Fibroblast of lung (primary cell): ENCODE measurements at regions not wholly inside any gene's neighbourhood (a gene's known extent, or its start where the extent isn't known, plus 50 kb on each side); places are given as distances from the start of the nearest gene placed in this dataset.

ENCODE experiments used
- CTCF ChIP-seq, 2 donors: IDR thresholded peaks in 1 of 2; conservative IDR thresholded peaks in 1 of 2; 1 replicate in 1 of 2; 2 replicates in 1 of 2; pipeline ENCODE4 v1.5.1; 2011 to 2012; ENCODE audit warnings: low read length in 2 of 2, control low read depth in 1 of 2, inconsistent platforms in 1 of 2, low read depth in 1 of 2, mild to moderate bottlenecking in 1 of 2
- EZH2 ChIP-seq: IDR thresholded peaks from 2 replicates; pipeline ENCODE4 v1.5.1; 2012; ENCODE audit warnings: low read length, control low read depth, mild to moderate bottlenecking; ENCODE audit errors: missing control alignments

DNA sequence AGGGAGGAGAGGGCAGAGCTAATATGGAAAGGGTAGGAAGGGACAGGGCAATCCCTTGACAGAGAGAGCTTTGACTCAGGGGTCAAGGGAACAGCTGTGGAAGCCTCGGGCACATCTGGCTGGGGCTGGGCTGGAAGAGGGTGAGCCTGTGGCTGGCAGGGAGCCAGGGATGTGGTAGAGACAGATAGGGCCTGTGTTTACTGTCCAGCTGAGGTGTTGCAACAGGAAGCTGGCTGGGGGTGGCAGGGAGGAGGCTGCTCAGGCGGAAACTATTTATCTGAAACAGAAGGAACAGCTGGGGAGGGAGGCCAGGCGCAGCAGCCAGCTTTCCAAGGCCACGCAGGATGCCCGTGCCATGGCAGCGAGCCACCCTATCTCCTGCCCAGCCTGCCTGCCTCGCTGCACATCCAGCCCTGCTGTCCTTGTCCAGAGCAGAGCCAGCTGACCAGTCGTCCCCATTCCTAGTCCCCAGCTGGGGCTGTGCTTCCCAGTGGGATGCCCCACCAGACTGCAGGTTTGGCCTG, 264.7 kb downstream of the CYP26B1 start:
- TF ChIP-seq CTCF (conservative IDR thresholded peaks at IDR 0.05 in 1 of 2, IDR thresholded peaks at IDR 0.05 in 1 of 2; ENCODE audit: low read depth in 1 of 2, low read length in 2 of 2) (no peak), EZH2 (no peak)
